GM10266 (cell line): ENCODE measurements at regions not wholly inside any gene's neighbourhood (a gene's known extent, or its start where the extent isn't known, plus 50 kb on each side); places are given as distances from the start of the nearest gene placed in this dataset.

Experiments
- DNase-seq: peaks from one replicate; pipeline ENCODE4 v3.0.0; 2012; ENCODE audit errors: extremely low spot score
- TF ChIP-seq, protein P1 (sequence below): IDR thresholded peaks from 2 replicates; pipeline ENCODE4 v1.5.1; 2012; ENCODE audit warnings: mild to moderate bottlenecking, low read depth; ENCODE audit not compliant: control insufficient read depth, insufficient read depth; ENCODE audit errors: missing control alignments

- no peak for DNase-seq
- TF ChIP-seq, protein P1, sequence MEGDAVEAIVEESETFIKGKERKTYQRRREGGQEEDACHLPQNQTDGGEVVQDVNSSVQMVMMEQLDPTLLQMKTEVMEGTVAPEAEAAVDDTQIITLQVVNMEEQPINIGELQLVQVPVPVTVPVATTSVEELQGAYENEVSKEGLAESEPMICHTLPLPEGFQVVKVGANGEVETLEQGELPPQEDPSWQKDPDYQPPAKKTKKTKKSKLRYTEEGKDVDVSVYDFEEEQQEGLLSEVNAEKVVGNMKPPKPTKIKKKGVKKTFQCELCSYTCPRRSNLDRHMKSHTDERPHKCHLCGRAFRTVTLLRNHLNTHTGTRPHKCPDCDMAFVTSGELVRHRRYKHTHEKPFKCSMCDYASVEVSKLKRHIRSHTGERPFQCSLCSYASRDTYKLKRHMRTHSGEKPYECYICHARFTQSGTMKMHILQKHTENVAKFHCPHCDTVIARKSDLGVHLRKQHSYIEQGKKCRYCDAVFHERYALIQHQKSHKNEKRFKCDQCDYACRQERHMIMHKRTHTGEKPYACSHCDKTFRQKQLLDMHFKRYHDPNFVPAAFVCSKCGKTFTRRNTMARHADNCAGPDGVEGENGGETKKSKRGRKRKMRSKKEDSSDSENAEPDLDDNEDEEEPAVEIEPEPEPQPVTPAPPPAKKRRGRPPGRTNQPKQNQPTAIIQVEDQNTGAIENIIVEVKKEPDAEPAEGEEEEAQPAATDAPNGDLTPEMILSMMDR = no peak
These were observed 113.1 kb upstream of the OSR1 start for GRCh38 chr2:19471491-19471890.

- TF ChIP-seq, protein P1 = no peak
- DNase-seq = no peak
These were observed 107.6 kb upstream of the OSR1 start for GRCh38 chr2:19465978-19466377.

DNA sequence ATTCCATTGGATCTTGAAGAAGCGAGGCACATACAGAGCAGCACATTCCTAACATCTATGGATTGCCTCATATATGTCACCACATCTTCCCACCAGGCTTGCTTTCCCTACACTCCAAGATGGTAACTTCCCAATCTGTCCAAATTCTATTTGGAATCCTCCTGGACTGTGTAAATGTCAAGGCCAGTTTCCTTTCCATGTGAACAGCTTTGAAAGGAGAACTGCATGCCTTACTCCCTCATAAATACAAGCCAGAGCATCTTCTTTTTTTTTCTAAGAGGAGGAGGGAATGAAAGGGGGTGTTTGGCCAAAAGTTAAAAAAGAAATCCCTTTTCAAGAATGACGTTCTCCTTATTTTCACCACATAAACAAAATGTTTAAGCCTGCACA lies 103.8 kb upstream of the OSR1 start:
- TF ChIP-seq, protein P1 = no peak
- no peak for DNase-seq

DNA sequence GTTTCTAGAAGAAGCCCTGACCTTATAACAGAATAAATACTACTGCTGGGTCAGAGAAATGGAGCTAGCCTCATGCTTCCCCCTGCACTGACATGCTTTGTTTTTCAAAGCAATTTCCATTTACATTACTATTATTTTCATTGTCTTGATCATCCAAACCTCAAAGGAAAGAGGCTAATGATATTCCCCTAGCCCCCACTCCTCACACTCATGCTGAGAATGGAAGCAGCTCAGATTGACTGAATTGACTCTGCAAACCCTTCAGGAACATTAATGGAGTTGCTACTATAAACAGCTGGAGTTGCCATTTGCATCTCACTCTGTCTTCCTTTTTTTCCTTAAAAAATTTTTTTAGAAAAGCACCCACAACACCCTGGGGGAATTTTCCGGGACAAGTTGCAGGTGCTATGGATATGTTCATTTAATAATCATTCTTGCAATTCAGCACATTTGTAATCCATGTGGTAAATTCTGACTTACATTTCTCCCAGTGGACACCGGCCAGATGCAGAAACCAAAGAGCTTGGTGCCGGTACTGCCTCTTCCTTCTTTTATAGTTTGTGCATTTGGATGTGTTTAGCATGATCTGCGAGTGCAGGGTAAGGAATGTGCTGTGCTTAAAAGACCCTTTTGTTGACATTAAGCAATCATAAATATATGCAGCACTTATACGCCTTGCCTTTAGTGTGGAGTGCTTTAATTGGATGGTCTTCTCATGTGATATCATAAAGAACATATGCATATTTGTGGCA lies 103.3 kb upstream of the OSR1 start:
- TF ChIP-seq, protein P1 = no peak
- DNase-seq = no peak

- no peak for DNase-seq
- TF ChIP-seq, protein P1 = no peak
These were observed 102.3 kb upstream of the OSR1 start for GRCh38 chr2:19460761-19461160.

- no peak for DNase-seq
- TF ChIP-seq, protein P1 = no peak
These were observed 100.1 kb upstream of the OSR1 start for GRCh38 chr2:19458427-19459003.

GRCh38 chr2:19457809-19458208 lies 99.4 kb upstream of the OSR1 start:
- DNase-seq = no peak
- TF ChIP-seq, protein P1 = no peak
